GM04504 (cell line): ENCODE measurements at regions not wholly inside any gene's neighbourhood (a gene's known extent, or its start where the extent isn't known, plus 50 kb on each side); places are given as distances from the start of the nearest gene placed in this dataset.
"Not testable (repeated sequence)": the region's sequence is repeated elsewhere in the genome, so short reads cannot be mapped to it uniquely, and the experiment has no call there.

Experiments
- DNase-seq: peaks from one replicate; pipeline ENCODE4 v3.0.0-alpha.2; 2012; ENCODE audit warnings: low read depth

- no peak for DNase-seq
Observed at GRCh38 chr16:58863042-58863441, 128.9 kb upstream of the GOT2 start.

- DNase-seq = no peak
Observed at GRCh38 chr16:58862334-58863021, 128.4 kb upstream of the GOT2 start.

GRCh38 chr16:58859958-58860669 lies 126.0 kb upstream of the GOT2 start:
- DNase-seq = no peak

GRCh38 chr16:58858577-58858976 lies 124.5 kb upstream of the GOT2 start:
- DNase-seq = not testable (repeated sequence)

- no peak for DNase-seq
Observed at GRCh38 chr16:58855291-58855863, 121.3 kb upstream of the GOT2 start.

- DNase-seq = no peak
Observed at GRCh38 chr16:58853854-58854791, 120.0 kb upstream of the GOT2 start.

GRCh38 chr16:58850678-58851020 lies 116.5 kb upstream of the GOT2 start:
- DNase-seq = no peak

GRCh38 chr16:58850019-58850677 lies 116.0 kb upstream of the GOT2 start:
- DNase-seq = no peak

GRCh38 chr16:58848662-58849002 lies 114.5 kb upstream of the GOT2 start:
- no peak for DNase-seq

- DNase-seq = no peak
Observed at GRCh38 chr16:58847902-58848661, 114.0 kb upstream of the GOT2 start.

- not testable (repeated sequence) for DNase-seq
Observed at GRCh38 chr16:58846226-58846625, 112.1 kb upstream of the GOT2 start.

- DNase-seq = peak; percentile 6
Observed at GRCh38 chr16:58843675-58844074, 109.6 kb upstream of the GOT2 start.

- DNase-seq = no peak
Observed at GRCh38 chr16:58842746-58843145, 108.6 kb upstream of the GOT2 start.

GRCh38 chr16:58842156-58842555 lies 108.0 kb upstream of the GOT2 start:
- no peak for DNase-seq

GRCh38 chr16:58837950-58838349 lies 103.8 kb upstream of the GOT2 start:
- DNase-seq = no peak

GRCh38 chr16:58836427-58836826 lies 102.3 kb upstream of the GOT2 start:
- no peak for DNase-seq

GRCh38 chr16:58832386-58832895 lies 98.3 kb upstream of the GOT2 start:
- no peak for DNase-seq

- no peak for DNase-seq
Observed at GRCh38 chr16:58831386-58831785, 97.3 kb upstream of the GOT2 start.

- DNase-seq = no peak
Observed at GRCh38 chr16:58828901-58829545, 94.9 kb upstream of the GOT2 start.

- no peak for DNase-seq
Observed at GRCh38 chr16:58824201-58824600, 90.1 kb upstream of the GOT2 start.
